ENCODE measurements at regions not wholly inside any gene's neighbourhood (a gene's known extent, or its start where the extent isn't known, plus 50 kb on each side); places are given as distances from the start of the nearest gene placed in this dataset.

DNA sequence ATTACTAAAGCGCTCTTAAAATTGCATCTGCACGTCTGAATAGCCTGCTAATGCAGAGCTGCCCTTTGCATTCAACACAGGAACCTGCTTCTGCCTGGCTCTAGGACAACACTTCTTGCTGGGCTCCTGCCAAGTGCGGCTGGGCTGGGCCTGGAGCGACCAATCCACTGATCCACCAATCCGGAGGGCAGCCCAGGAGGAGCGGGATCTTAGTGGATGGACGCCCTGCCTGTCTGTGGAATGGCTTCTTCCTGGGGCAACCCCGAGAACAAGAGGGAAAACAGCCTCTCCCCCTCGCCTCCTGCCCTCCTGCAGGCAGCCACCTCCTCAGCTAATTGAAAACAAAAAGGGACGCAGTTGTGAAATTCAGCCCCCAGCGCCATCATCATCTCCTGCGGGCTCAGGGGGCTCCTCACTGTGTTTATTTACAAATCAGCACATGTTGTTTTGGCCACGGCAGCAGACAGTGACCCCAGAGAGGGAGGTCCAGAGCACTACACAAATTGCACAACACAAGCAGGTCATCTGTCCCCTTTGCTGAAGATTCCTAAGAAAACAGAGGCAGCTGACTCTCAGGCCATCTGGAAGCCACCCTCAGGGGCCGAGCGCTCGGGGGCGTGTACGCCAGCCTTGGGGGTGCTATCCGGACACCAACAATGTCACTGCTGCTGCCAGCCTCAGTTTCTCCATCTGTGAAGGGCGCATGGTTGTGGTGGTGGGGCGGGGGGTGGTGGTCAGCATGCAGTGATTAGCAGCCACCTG is 57.3 kb downstream of the GADD45G start:
- Histone ChIP-seq H3F3A (replicated peaks; ENCODE audit: low read depth) (no peaks in the 10 kb centered on the region), H3K27ac (ENCODE audit: low read depth) (no peak overlapping the region), H3K9me2 (ENCODE audit: insufficient read depth) (peaks cover 12% of the 10 kb centered on the region; the same call in 1 of the 2 replicates), H2AFZ (peak overlapping the region; percentile 63), H3K79me2 (replicated peaks; ENCODE audit: insufficient read depth) (no peaks in the 10 kb centered on the region), H3K4me1 (ENCODE audit: insufficient read depth) (peaks cover 16% of the 10 kb centered on the region), H3K4me3 (no peak overlapping the region), H3K36me3 (ENCODE audit: insufficient read depth) (no peaks in the 10 kb centered on the region), H3K27me3 (ENCODE audit: insufficient read depth) (no peaks in the 10 kb centered on the region), H4K20me1 (replicated peaks; ENCODE audit: insufficient read depth) (no peaks in the 10 kb centered on the region), H3K4me2 (peak overlapping the region; percentile 18; the same call in 1 of the 2 replicates)
- Mint-ChIP-seq H3K36me3 (ENCODE audit: low read depth) (no peaks in the 10 kb centered on the region), H3K4me1 (peaks cover 48% of the 10 kb centered on the region), H3K27ac (peak overlapping the region; percentile 89), H3K9me3 (no peaks in the 10 kb centered on the region), H3K27me3 (ENCODE audit: insufficient read depth, low read depth, poor library complexity) (peaks cover 6% of the 10 kb centered on the region), H3K4me3 (peak overlapping the region; percentile 28; the same call in 1 of the 3 replicates)
- peak; percentile 98 for ATAC-seq
- DNase-seq (ENCODE audit: low spot score), result peak; percentile 94
- TF ChIP-seq EZH2phosphoT487 (IDR thresholded peaks at IDR 0.05; ENCODE audit: unreplicated experiment) (no peak), POLR2AphosphoS5 (IDR thresholded peaks at IDR 0.05; ENCODE audit: low read depth) (peak; percentile 45)

DNA sequence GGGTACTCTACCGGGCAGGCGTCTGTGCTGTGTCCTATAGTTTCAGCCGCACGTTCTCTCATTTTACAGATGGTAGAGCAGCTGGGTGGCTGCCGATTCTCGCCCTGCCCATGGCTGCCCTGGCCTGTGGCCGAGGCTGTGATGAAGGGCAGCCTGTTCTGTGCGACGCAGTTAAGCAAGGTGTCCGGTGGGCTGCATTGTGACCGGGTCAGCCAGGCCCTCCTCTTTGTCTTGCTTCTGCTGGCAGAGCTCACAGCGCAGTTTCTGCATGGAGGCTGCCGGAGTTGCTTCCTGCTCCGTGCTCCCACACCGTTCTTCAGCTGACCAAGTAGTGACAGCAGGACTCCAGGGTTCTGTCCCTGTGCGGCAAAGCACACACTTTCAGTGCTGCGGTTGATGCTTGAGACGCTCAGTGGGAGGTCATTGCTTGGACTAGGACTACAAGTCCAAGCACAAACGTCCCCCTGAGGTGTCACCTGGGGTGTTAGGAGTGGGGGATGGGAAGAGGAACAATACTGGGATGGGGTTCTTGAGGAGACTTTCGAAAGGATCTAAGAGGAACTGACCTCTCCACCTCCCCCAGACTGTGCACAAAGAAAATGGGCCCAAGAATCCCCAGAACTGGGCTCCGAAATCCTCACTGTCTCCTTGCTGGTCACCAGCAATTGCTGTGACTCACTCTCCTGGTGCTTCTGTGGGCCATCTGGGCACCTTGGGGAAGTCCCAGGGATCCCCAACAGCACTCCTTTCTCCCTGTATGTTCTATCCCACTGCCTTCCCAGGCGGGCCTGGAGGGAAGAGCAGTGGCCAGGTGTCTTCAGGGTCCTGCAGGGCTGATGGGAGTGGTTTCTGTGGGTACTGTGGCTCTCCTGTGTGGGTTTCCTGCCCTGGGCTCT is 58.2 kb downstream of the GADD45G start:
- Mint-ChIP-seq H3K27me3 (ENCODE audit: insufficient read depth, low read depth, poor library complexity) (peaks cover 10% of the 10 kb centered on the region), H3K36me3 (ENCODE audit: low read depth) (no peaks in the 10 kb centered on the region), H3K4me1 (peaks cover 43% of the 10 kb centered on the region), H3K9me3 (no peaks in the 10 kb centered on the region), H3K27ac (no peak overlapping the region), H3K4me3 (no peak overlapping the region)
- no peaks in the 10 kb centered on the region for H3K36me3 ChIP-seq (ENCODE audit: insufficient read depth)
- DNase-seq (ENCODE audit: low spot score) (no peak), ATAC-seq (no peak; the same call in 2 of the 3 replicates)
- H3K4me3 ChIP-seq, result no peak overlapping the region
- H3K4me2 ChIP-seq, result no peak overlapping the region
- H3F3A ChIP-seq (replicated peaks; ENCODE audit: low read depth), result no peaks in the 10 kb centered on the region
- peaks cover 11% of the 10 kb centered on the region for H3K4me1 ChIP-seq (ENCODE audit: insufficient read depth)
- peak overlapping the region; percentile 78 for H2AFZ ChIP-seq
- H3K27ac ChIP-seq (ENCODE audit: low read depth), result no peak overlapping the region
- peaks cover 12% of the 10 kb centered on the region; the same call in 1 of the 2 replicates for H3K9me2 ChIP-seq (ENCODE audit: insufficient read depth)
- no peaks in the 10 kb centered on the region for H3K27me3 ChIP-seq (ENCODE audit: insufficient read depth)
- H3K79me2 ChIP-seq (replicated peaks; ENCODE audit: insufficient read depth), result no peaks in the 10 kb centered on the region
- H4K20me1 ChIP-seq (replicated peaks; ENCODE audit: insufficient read depth), result no peaks in the 10 kb centered on the region
- TF ChIP-seq, protein P1, sequence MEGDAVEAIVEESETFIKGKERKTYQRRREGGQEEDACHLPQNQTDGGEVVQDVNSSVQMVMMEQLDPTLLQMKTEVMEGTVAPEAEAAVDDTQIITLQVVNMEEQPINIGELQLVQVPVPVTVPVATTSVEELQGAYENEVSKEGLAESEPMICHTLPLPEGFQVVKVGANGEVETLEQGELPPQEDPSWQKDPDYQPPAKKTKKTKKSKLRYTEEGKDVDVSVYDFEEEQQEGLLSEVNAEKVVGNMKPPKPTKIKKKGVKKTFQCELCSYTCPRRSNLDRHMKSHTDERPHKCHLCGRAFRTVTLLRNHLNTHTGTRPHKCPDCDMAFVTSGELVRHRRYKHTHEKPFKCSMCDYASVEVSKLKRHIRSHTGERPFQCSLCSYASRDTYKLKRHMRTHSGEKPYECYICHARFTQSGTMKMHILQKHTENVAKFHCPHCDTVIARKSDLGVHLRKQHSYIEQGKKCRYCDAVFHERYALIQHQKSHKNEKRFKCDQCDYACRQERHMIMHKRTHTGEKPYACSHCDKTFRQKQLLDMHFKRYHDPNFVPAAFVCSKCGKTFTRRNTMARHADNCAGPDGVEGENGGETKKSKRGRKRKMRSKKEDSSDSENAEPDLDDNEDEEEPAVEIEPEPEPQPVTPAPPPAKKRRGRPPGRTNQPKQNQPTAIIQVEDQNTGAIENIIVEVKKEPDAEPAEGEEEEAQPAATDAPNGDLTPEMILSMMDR (conservative IDR thresholded peaks at IDR 0.05; ENCODE audit: low read depth in 2 of 2), result no peak
- TF ChIP-seq EZH2phosphoT487 (IDR thresholded peaks at IDR 0.05; ENCODE audit: unreplicated experiment), result no peak
- no peak for TF ChIP-seq ZNF114 (CRISPR knock-in tag; IDR thresholded peaks at IDR 0.05)
- TF ChIP-seq EZH2 (IDR thresholded peaks at IDR 0.05; ENCODE audit: low read depth, unreplicated experiment), result no peak
- no peak for TF ChIP-seq CREB1 (CRISPR knock-in tag; IDR thresholded peaks at IDR 0.05; ENCODE audit: low read depth)
- TF ChIP-seq, protein P2, sequence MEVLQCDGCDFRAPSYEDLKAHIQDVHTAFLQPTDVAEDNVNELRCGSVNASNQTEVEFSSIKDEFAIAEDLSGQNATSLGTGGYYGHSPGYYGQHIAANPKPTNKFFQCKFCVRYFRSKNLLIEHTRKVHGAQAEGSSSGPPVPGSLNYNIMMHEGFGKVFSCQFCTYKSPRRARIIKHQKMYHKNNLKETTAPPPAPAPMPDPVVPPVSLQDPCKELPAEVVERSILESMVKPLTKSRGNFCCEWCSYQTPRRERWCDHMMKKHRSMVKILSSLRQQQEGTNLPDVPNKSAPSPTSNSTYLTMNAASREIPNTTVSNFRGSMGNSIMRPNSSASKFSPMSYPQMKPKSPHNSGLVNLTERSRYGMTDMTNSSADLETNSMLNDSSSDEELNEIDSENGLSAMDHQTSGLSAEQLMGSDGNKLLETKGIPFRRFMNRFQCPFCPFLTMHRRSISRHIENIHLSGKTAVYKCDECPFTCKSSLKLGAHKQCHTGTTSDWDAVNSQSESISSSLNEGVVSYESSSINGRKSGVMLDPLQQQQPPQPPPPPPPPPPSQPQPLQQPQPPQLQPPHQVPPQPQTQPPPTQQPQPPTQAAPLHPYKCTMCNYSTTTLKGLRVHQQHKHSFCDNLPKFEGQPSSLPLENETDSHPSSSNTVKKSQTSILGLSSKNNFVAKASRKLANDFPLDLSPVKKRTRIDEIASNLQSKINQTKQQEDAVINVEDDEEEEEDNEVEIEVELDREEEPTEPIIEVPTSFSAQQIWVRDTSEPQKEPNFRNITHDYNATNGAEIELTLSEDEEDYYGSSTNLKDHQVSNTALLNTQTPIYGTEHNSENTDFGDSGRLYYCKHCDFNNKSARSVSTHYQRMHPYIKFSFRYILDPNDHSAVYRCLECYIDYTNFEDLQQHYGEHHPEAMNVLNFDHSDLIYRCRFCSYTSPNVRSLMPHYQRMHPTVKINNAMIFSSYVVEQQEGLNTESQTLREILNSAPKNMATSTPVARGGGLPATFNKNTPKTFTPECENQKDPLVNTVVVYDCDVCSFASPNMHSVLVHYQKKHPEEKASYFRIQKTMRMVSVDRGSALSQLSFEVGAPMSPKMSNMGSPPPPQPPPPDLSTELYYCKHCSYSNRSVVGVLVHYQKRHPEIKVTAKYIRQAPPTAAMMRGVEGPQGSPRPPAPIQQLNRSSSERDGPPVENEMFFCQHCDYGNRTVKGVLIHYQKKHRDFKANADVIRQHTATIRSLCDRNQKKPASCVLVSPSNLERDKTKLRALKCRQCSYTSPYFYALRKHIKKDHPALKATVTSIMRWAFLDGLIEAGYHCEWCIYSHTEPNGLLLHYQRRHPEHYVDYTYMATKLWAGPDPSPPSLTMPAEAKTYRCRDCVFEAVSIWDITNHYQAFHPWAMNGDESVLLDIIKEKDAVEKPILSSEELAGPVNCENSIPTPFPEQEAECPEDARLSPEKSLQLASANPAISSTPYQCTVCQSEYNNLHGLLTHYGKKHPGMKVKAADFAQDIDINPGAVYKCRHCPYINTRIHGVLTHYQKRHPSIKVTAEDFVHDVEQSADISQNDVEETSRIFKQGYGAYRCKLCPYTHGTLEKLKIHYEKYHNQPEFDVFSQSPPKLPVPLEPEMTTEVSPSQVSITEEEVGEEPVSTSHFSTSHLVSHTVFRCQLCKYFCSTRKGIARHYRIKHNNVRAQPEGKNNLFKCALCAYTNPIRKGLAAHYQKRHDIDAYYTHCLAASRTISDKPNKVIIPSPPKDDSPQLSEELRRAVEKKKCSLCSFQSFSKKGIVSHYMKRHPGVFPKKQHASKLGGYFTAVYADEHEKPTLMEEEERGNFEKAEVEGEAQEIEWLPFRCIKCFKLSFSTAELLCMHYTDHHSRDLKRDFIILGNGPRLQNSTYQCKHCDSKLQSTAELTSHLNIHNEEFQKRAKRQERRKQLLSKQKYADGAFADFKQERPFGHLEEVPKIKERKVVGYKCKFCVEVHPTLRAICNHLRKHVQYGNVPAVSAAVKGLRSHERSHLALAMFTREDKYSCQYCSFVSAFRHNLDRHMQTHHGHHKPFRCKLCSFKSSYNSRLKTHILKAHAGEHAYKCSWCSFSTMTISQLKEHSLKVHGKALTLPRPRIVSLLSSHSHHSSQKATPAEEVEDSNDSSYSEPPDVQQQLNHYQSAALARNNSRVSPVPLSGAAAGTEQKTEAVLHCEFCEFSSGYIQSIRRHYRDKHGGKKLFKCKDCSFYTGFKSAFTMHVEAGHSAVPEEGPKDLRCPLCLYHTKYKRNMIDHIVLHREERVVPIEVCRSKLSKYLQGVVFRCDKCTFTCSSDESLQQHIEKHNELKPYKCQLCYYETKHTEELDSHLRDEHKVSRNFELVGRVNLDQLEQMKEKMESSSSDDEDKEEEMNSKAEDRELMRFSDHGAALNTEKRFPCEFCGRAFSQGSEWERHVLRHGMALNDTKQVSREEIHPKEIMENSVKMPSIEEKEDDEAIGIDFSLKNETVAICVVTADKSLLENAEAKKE (CRISPR knock-in tag; IDR thresholded peaks at IDR 0.05), result no peak
- TF ChIP-seq, protein P3, sequence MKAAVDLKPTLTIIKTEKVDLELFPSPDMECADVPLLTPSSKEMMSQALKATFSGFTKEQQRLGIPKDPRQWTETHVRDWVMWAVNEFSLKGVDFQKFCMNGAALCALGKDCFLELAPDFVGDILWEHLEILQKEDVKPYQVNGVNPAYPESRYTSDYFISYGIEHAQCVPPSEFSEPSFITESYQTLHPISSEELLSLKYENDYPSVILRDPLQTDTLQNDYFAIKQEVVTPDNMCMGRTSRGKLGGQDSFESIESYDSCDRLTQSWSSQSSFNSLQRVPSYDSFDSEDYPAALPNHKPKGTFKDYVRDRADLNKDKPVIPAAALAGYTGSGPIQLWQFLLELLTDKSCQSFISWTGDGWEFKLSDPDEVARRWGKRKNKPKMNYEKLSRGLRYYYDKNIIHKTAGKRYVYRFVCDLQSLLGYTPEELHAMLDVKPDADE (IDR thresholded peaks at IDR 0.05), result no peak
- TF ChIP-seq STAT1 (IDR thresholded peaks at IDR 0.05; ENCODE audit: unreplicated experiment), result no peak
- TF ChIP-seq JUNB (IDR thresholded peaks at IDR 0.05; ENCODE audit: unreplicated experiment), result no peak

Measured in GM23338 (cell line).